MG63 (cell line): ENCODE measurements at regions not wholly inside any gene's neighbourhood (a gene's known extent, or its start where the extent isn't known, plus 50 kb on each side); places are given as distances from the start of the nearest gene placed in this dataset.

Experiments used
- DNase-seq: peaks from one replicate; pipeline ENCODE4 v3.0.0-alpha.2; 2020
- H3K27me3 ChIP-seq: fragments of 250-450 bp; sonication (Bioruptor Pico); 2 replicates; pipeline ENCODE4 v1.5.1; 2020; ENCODE audit warnings: mild to moderate bottlenecking, moderate library complexity
- H3K36me3 ChIP-seq: fragments of 250-450 bp; sonication (Bioruptor Pico); 2 replicates; pipeline ENCODE4 v1.5.1; 2020; ENCODE audit warnings: mild to moderate bottlenecking, moderate library complexity
- H3K4me3 ChIP-seq: fragments of 250-450 bp; sonication (Bioruptor Pico); 2 replicates; pipeline ENCODE4 v1.5.1; 2020; ENCODE audit warnings: mild to moderate bottlenecking, moderate library complexity
- H3K9me3 ChIP-seq: fragments of 250-450 bp; sonication (Bioruptor Pico); 2 replicates; pipeline ENCODE4 v1.5.1; 2020; ENCODE audit warnings: mild to moderate bottlenecking, moderate library complexity

- H3K9me3 ChIP-seq: no peaks in the 10 kb centered on the region
- no peak overlapping the region for H3K4me3 ChIP-seq
- H3K36me3 ChIP-seq: no peaks in the 10 kb centered on the region
- H3K27me3 ChIP-seq: no peaks in the 10 kb centered on the region
- DNase-seq: no peak
Measured at GRCh38 chr2:160726046-160726445, 232.4 kb upstream of the RBMS1 start.

GRCh38 chr2:160730296-160730995 is 236.8 kb upstream of the RBMS1 start:
- Histone ChIP-seq H3K36me3 (no peaks in the 10 kb centered on the region), H3K4me3 (no peak overlapping the region), H3K9me3 (no peaks in the 10 kb centered on the region; the same call in 1 of the 2 replicates), H3K27me3 (no peaks in the 10 kb centered on the region)
- DNase-seq: no peak

- no peaks in the 10 kb centered on the region; the same call in 1 of the 2 replicates for H3K9me3 ChIP-seq
- no peaks in the 10 kb centered on the region for H3K36me3 ChIP-seq
- DNase-seq: no peak
- no peaks in the 10 kb centered on the region for H3K27me3 ChIP-seq
- H3K4me3 ChIP-seq: no peak overlapping the region
Measured at GRCh38 chr2:160731415-160731814, 237.8 kb upstream of the RBMS1 start.

GRCh38 chr2:160731856-160732255 is 238.2 kb upstream of the RBMS1 start:
- H3K27me3 ChIP-seq: no peaks in the 10 kb centered on the region
- H3K4me3 ChIP-seq: no peak overlapping the region
- H3K9me3 ChIP-seq: no peaks in the 10 kb centered on the region; the same call in 1 of the 2 replicates
- no peaks in the 10 kb centered on the region for H3K36me3 ChIP-seq
- DNase-seq: no peak

- H3K9me3 ChIP-seq: no peaks in the 10 kb centered on the region; the same call in 1 of the 2 replicates
- no peaks in the 10 kb centered on the region for H3K36me3 ChIP-seq
- peak; percentile 8 for DNase-seq
- H3K27me3 ChIP-seq: no peaks in the 10 kb centered on the region
- no peak overlapping the region for H3K4me3 ChIP-seq
Measured at GRCh38 chr2:160735696-160736095, 242.1 kb upstream of the RBMS1 start.

- no peaks in the 10 kb centered on the region for H3K36me3 ChIP-seq
- H3K4me3 ChIP-seq: no peak overlapping the region
- H3K27me3 ChIP-seq: no peaks in the 10 kb centered on the region
- DNase-seq: peak; percentile 17
- H3K9me3 ChIP-seq: no peaks in the 10 kb centered on the region; the same call in 1 of the 2 replicates
Measured at GRCh38 chr2:160736148-160737028, 242.8 kb upstream of the RBMS1 start.

- Histone ChIP-seq H3K36me3 (no peaks in the 10 kb centered on the region), H3K9me3 (no peaks in the 10 kb centered on the region; the same call in 1 of the 2 replicates), H3K27me3 (no peaks in the 10 kb centered on the region), H3K4me3 (no peak overlapping the region)
- no peak for DNase-seq
Measured at GRCh38 chr2:160737247-160737646, 243.6 kb upstream of the RBMS1 start.

- Histone ChIP-seq H3K9me3 (no peaks in the 10 kb centered on the region), H3K36me3 (no peaks in the 10 kb centered on the region), H3K4me3 (no peak overlapping the region), H3K27me3 (no peaks in the 10 kb centered on the region)
- no peak for DNase-seq
Measured at GRCh38 chr2:160741271-160741670, 247.7 kb upstream of the RBMS1 start.

GRCh38 chr2:160741815-160742214 is 248.2 kb upstream of the RBMS1 start:
- no peaks in the 10 kb centered on the region for H3K9me3 ChIP-seq
- H3K27me3 ChIP-seq: no peaks in the 10 kb centered on the region
- H3K36me3 ChIP-seq: no peaks in the 10 kb centered on the region
- H3K4me3 ChIP-seq: no peak overlapping the region
- DNase-seq: no peak

GRCh38 chr2:160742667-160743066 is 249.1 kb upstream of the RBMS1 start:
- Histone ChIP-seq H3K4me3 (no peak overlapping the region), H3K27me3 (no peaks in the 10 kb centered on the region), H3K9me3 (no peaks in the 10 kb centered on the region), H3K36me3 (no peaks in the 10 kb centered on the region)
- no peak for DNase-seq

- Histone ChIP-seq H3K9me3 (no peaks in the 10 kb centered on the region), H3K27me3 (no peaks in the 10 kb centered on the region), H3K36me3 (no peaks in the 10 kb centered on the region), H3K4me3 (no peak overlapping the region)
- DNase-seq: peak; percentile 52
Measured at GRCh38 chr2:160747501-160748170, 254.0 kb upstream of the RBMS1 start.

GRCh38 chr2:160751021-160751420 is 257.4 kb upstream of the RBMS1 start:
- no peak overlapping the region for H3K4me3 ChIP-seq
- H3K9me3 ChIP-seq: peaks cover 16% of the 10 kb centered on the region
- no peaks in the 10 kb centered on the region for H3K36me3 ChIP-seq
- H3K27me3 ChIP-seq: no peaks in the 10 kb centered on the region
- no peak for DNase-seq

GRCh38 chr2:160752475-160753330 is 259.1 kb upstream of the RBMS1 start:
- DNase-seq: peak; percentile 4
- no peaks in the 10 kb centered on the region for H3K27me3 ChIP-seq
- H3K36me3 ChIP-seq: no peaks in the 10 kb centered on the region
- no peak overlapping the region for H3K4me3 ChIP-seq
- H3K9me3 ChIP-seq: peaks cover 18% of the 10 kb centered on the region

- no peak for DNase-seq
- no peak overlapping the region for H3K4me3 ChIP-seq
- H3K36me3 ChIP-seq: no peaks in the 10 kb centered on the region
- H3K9me3 ChIP-seq: peaks cover 18% of the 10 kb centered on the region
- no peaks in the 10 kb centered on the region for H3K27me3 ChIP-seq
Measured at GRCh38 chr2:160753331-160753654, 259.7 kb upstream of the RBMS1 start.

- Histone ChIP-seq H3K9me3 (peaks cover 18% of the 10 kb centered on the region), H3K4me3 (no peak overlapping the region), H3K27me3 (no peaks in the 10 kb centered on the region), H3K36me3 (no peaks in the 10 kb centered on the region)
- DNase-seq: no peak
Measured at GRCh38 chr2:160753960-160754359, 260.4 kb upstream of the RBMS1 start.

- H3K9me3 ChIP-seq: peaks cover 18% of the 10 kb centered on the region
- no peak for DNase-seq
- no peak overlapping the region for H3K4me3 ChIP-seq
- H3K36me3 ChIP-seq: no peaks in the 10 kb centered on the region
- H3K27me3 ChIP-seq: no peaks in the 10 kb centered on the region
Measured at GRCh38 chr2:160756481-160756880, 262.9 kb upstream of the RBMS1 start.
